MM.1S (cell line): ENCODE measurements at regions not wholly inside any gene's neighbourhood (a gene's known extent, or its start where the extent isn't known, plus 50 kb on each side); places are given as distances from the start of the nearest gene placed in this dataset.

Source experiments
- CTCF ChIP-seq: fragments of 300-600 bp; sonication (generic); IDR thresholded peaks from 2 replicates; pipeline ENCODE4 v1.5.1; 2016; ENCODE audit warnings: antibody characterized with exemption, low read length, mixed read lengths
- EZH2 ChIP-seq: fragments of 300-600 bp; sonication (generic); optimal IDR thresholded peaks from 2 replicates; pipeline ENCODE3; 2017; ENCODE audit warnings: low read depth, mild to moderate bottlenecking, antibody characterized with exemption, low read length, mixed read lengths

GRCh38 chr10:8498881-8499280, 444.4 kb downstream of the GATA3 start:
- TF ChIP-seq CTCF (no peak), EZH2 (no peak)
